Mesodermal cell (in vitro differentiated cells): ENCODE measurements at regions not wholly inside any gene's neighbourhood (a gene's known extent, or its start where the extent isn't known, plus 50 kb on each side); places are given as distances from the start of the nearest gene placed in this dataset.

Source experiments
- H3K27ac ChIP-seq: 2 replicates; pipeline ENCODE4 v1.7.0; 2013; ENCODE audit warnings: mild to moderate bottlenecking, low read depth, low read length, moderate library complexity; ENCODE audit not compliant: severe bottlenecking
- H3K36me3 ChIP-seq: 2 replicates; pipeline ENCODE4 v1.7.1; 2013; ENCODE audit warnings: mild to moderate bottlenecking, low read length, moderate library complexity; ENCODE audit not compliant: control insufficient read depth, insufficient read depth
- H3K4me1 ChIP-seq: one replicate; pipeline ENCODE4 v1.7.1; 2013; ENCODE audit warnings: mild to moderate bottlenecking, low read length; ENCODE audit not compliant: insufficient read depth, control insufficient read depth, poor library complexity, severe bottlenecking
- H3K4me3 ChIP-seq: 2 replicates; pipeline ENCODE4 v1.7.0; 2013; ENCODE audit warnings: low read length, control low read depth, mild to moderate bottlenecking; ENCODE audit not compliant: insufficient read depth, poor library complexity, severe bottlenecking; ENCODE audit errors: extremely low read depth
- H3K9me3 ChIP-seq: 2 replicates; pipeline ENCODE4 v1.7.1; 2013; ENCODE audit warnings: mild to moderate bottlenecking, low read length, moderate library complexity; ENCODE audit not compliant: control insufficient read depth
- WGBS, 2 experiments: methylation state at CpG; one replicate each; pipeline ENCODE4 v1.1.5; 2013; ENCODE audit warnings: missing lambda C conversion rate in 2 of 2; ENCODE audit not compliant: insufficient coverage in 2 of 2; 5-methylcytosine and 5-hydroxymethylcytosine counted together

DNA sequence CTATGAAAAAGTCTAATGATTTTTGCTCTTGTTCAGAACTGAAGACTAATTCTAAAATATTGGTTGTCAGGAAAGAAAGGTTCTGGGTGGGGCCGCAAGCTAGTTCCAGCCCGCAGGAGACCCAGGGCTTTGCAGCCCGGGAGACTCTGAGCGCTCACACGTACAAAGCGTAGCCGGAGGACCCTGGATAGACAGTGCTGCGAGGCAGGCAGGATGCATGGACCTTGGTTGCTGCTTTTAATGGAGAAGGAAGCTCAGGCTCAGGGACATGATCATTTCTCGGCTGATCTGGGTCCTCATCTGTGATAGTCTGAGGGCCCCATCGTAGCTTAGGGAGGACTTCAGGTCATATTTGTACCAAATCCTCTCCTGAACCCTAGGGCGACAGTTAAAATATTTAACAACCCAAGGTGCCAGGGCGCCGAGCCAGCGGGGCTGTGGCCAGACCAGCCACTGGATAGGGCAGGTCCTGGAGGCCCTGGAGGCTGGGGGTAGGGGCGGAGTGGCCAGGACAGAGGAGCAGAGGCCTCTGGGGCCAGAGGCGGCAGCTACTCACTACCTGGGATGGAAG, 70.1 kb upstream of the UNC5A start:
- 81 to 85% methylated on average over 15 to 16 of the region's 16 CpGs for WGBS, 2 experiments
- H3K27ac ChIP-seq = no peak overlapping the region

DNA sequence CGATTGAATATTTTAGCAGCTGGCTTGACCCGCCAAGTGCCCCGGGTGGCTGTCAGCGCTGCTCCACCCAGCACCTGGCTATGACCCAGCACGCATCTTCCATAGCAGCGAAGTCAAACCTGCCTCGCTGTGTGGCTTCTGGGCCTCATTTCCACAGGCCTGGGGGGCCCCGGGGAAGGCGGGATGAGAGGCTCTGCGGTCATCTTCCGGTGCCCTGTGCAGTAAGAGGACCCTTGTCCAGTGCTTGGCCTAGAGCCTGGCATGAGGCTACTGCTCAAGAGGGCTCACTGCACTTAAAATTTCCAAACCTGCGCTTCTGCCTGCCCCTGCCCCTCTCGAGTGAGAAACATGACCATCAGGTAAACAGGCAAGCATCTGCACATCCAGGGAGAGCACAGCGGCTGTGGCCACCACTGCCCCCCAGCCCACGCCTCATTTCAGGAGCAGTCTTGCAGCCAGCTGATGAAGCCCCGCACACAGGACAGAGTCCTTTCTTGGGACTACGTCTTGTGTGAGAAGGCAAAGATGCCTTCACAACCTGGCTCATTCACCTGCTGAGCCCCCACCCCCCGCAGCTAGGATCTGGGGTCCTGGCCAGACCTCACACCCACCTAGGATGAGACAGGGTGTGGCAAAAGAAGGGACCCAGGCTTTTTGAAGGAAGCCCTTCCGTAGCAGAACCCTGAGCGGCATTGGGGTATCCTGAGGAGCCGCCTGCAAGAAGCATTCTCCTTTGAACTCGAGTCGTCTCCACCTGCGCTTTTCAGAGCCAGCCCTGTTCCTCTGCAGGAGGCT, 69.5 kb upstream of the UNC5A start:
- Histone ChIP-seq H3K27ac (no peak overlapping the region), H3K36me3 (no peaks in the 10 kb centered on the region), H3K9me3 (no peaks in the 10 kb centered on the region), H3K4me1 (peaks cover 11% of the 10 kb centered on the region), H3K4me3 (no peak overlapping the region)
- WGBS, 2 experiments = 88 to 91% methylated on average over 23 of the region's 24 CpGs

More for the DNA sequence above, 70.1 kb upstream of the UNC5A start:
- H3K4me3 ChIP-seq = no peak overlapping the region
- no peaks in the 10 kb centered on the region for H3K36me3 ChIP-seq
- H3K9me3 ChIP-seq = no peaks in the 10 kb centered on the region
- H3K4me1 ChIP-seq = peaks cover 11% of the 10 kb centered on the region

DNA sequence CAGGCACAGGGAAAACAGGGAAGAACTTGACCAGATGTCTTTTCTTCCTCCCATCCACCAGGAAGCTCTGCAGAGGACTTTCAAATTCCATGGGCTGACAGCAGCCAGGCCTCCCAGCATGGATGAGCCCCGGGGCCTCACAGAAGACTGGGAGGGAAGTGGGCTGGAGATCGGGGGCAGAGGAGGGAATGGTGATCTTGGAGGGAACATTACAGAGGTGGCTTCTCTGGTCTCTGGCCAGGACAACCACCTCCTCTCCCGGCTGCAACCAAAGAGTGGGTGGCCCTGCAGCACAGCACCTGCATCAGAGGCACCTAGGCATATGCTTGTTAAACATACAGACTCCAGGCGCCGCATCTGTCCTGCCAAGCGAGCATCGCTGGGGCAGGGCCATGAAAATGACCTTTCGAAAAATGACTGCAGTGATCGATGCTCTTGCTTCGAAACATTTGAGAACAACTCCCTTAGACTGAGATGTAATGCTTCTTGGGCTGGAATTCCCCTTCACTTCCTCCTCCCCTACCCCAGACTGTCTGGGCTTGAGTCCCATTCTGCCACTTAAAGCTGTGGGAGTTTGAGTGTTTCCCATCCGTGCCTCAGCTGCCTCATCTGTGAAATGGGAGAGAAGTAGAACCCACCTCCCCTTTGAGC, 68.7 kb upstream of the UNC5A start:
- 84 to 86% methylated on average over 9 to 10 of the region's 11 CpGs for WGBS, 2 experiments
- no peaks in the 10 kb centered on the region for H3K36me3 ChIP-seq
- H3K4me1 ChIP-seq = peaks cover 11% of the 10 kb centered on the region
- no peaks in the 10 kb centered on the region for H3K9me3 ChIP-seq
- no peak overlapping the region for H3K4me3 ChIP-seq
- H3K27ac ChIP-seq = no peak overlapping the region

DNA sequence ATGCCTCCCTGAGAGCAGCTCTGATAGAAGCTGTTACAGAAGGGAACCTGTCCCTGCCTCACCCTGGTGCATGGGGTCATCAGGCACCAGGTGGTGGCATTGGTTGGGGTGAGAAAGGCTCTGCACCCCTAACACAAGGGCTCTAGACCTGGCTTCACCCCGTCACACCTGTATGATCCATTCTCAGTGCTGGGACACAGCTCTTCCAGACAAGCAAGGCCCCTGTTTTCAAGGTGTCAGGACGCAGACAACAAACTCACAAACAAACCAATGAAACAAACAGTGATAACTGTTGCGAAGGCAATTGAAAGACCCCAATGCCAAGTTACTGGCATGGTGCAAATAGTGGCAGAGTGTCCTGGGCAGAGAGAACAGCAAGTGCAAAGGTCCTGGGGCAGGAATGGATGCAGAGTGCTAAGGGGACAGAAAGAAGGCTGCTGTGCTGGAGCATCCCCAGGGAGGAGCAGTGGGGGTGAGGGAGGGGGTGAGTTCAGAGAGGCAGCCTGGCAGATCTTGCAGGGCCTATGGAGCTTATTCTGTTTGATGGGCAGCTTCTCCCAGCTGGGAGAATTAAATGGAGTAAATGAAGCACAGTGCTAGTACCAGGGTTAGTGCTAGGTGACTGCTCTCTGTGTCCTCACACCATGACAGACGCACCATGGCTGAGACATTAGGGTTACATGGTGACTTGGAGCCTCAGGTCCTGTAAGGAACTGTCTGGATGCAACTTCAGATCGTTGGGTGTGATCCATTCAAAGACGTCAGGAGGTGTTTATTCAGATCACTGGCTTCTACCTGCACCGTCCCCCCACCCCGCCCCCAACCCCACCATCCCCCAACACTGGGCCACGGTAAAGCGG, 67.9 kb upstream of the UNC5A start:
- H3K36me3 ChIP-seq = no peaks in the 10 kb centered on the region
- H3K27ac ChIP-seq = no peak overlapping the region
- H3K9me3 ChIP-seq = no peaks in the 10 kb centered on the region
- H3K4me1 ChIP-seq = peaks cover 8% of the 10 kb centered on the region
- WGBS, 2 experiments = 91 to 95% methylated on average over 2 to 4 of the region's 10 CpGs
- H3K4me3 ChIP-seq = no peak overlapping the region

DNA sequence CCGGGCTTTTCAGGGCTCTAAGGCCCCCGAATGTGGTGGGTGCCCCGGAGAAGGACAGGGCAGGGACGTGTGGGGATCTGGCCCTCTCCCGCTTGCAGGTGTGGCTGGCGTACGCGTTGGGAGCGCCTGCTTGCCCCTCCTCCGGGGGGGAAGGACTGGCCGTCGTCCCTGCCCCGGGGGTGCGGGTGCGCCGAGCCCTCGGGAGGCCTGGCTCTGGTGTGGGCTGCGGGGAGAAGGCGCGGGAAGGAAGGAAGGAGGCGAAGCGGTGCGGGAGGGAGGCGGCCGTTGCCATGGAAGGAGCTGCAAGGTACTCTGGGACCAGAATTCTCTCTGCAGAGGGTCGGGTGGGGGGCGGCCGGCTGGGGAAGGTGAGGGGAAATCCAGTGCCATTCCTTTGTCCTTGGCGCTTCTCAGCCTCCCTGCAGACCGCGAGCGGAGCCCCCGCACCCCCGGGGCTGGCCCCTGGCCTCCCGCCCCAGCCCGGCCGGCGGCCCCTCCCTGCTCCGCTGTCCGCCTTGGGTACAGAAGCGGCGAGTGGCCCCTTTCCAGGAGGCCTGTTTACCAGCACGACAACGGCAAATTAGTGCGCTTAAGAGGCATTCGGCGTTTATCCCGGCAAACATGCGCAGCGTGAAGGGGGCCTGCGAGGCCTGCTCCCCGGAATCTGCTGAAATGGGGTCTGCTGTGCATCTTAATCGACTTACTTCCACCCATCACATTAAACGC, 67.1 kb upstream of the UNC5A start:
- H3K27ac ChIP-seq = no peak overlapping the region
- H3K4me3 ChIP-seq = peak overlapping the region; percentile 31
- no peaks in the 10 kb centered on the region for H3K36me3 ChIP-seq
- no peaks in the 10 kb centered on the region for H3K9me3 ChIP-seq
- peaks cover 7% of the 10 kb centered on the region for H3K4me1 ChIP-seq
- WGBS, 2 experiments = 7 to 8% methylated on average over 36 to 49 of the region's 54 CpGs

DNA sequence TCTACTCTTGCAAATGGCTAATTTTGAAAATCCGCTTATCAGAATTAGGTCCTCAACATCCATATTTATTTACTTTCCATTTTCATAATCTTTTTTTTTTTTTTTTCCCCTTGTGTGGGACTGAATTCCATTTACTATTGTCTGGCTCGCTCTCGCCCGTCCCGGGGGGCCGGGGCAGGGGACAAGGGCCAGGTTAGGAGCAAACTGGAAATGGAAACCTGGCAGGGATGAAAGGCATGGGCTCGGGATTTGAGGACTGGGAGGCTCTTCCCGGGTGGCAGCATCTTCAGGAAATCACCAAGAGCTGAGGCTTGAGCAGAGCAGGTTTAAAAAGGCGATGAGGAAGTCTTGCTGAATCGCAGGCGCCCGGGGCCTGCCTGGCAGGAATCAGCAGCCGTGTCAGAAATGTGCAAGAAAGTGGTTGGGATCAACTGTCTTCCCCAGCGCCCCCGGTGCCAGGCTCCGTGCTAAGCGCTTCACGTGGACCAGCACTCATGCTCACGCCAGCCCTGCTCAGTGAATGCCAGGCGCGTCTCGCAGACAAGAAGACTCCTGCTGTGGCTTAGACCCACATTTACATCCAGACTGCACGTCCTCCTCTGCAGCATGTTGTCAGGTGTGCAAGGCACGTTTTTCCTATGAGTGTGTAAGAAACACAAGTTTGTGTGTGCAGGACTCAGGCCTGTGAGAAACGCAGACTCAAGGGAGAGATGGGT, 66.3 kb upstream of the UNC5A start:
- WGBS, 2 experiments = 49 to 50% methylated on average over 21 to 24 of the region's 25 CpGs
- peaks cover 7% of the 10 kb centered on the region for H3K4me1 ChIP-seq
- H3K36me3 ChIP-seq = no peaks in the 10 kb centered on the region
- H3K4me3 ChIP-seq = peak overlapping the region; percentile 31
- H3K27ac ChIP-seq = no peak overlapping the region
- H3K9me3 ChIP-seq = no peaks in the 10 kb centered on the region

DNA sequence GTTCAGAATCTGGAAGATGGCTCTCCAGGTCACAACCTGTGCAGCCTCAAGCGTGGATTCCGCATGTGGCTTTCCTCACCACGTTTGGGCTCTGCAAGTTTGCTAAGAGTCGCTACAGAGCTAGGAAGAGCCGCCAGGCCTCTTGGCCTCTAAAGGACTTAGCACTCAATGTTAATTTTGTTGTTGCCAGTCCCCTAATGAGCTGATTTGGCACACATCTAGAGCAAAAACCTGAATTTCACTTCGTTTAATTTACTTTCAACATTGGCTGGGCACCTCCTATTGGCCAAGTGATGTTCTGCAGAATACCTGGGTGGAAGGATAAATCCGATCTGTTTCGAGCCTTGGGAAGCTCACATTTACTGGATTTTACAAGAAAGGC, 65.8 kb upstream of the UNC5A start:
- H3K36me3 ChIP-seq = no peaks in the 10 kb centered on the region
- no peak overlapping the region for H3K4me3 ChIP-seq
- 57 to 59% methylated on average over 7 to 8 of the region's 8 CpGs for WGBS, 2 experiments
- no peaks in the 10 kb centered on the region for H3K9me3 ChIP-seq
- H3K4me1 ChIP-seq = peaks cover 7% of the 10 kb centered on the region
- H3K27ac ChIP-seq = no peak overlapping the region

DNA sequence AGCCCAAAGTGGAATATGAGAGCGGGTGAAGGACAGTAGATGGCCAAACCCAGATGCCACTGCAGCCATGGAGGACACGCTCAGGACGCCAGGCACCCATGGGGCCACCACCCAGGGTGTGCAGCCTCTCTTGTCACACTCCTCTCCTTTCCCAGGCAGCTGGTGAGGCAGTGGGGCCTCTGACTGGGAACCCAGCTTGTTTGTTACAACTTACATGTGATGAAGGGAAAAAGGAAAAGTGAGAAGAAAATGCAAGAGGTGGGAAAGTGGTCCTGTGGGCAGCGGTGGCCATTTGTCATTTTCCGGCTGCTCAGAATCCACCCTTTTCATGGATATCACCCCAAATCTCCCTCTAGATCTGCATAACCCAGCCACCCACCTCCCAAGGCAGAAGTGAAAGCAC, 62.7 kb upstream of the UNC5A start:
- Histone ChIP-seq H3K27ac (no peak overlapping the region), H3K9me3 (no peaks in the 10 kb centered on the region), H3K36me3 (no peaks in the 10 kb centered on the region), H3K4me1 (peaks cover 7% of the 10 kb centered on the region), H3K4me3 (no peak overlapping the region)
- WGBS, 2 experiments = 83 to 95% methylated on average over 3 to 4 of the region's 5 CpGs

DNA sequence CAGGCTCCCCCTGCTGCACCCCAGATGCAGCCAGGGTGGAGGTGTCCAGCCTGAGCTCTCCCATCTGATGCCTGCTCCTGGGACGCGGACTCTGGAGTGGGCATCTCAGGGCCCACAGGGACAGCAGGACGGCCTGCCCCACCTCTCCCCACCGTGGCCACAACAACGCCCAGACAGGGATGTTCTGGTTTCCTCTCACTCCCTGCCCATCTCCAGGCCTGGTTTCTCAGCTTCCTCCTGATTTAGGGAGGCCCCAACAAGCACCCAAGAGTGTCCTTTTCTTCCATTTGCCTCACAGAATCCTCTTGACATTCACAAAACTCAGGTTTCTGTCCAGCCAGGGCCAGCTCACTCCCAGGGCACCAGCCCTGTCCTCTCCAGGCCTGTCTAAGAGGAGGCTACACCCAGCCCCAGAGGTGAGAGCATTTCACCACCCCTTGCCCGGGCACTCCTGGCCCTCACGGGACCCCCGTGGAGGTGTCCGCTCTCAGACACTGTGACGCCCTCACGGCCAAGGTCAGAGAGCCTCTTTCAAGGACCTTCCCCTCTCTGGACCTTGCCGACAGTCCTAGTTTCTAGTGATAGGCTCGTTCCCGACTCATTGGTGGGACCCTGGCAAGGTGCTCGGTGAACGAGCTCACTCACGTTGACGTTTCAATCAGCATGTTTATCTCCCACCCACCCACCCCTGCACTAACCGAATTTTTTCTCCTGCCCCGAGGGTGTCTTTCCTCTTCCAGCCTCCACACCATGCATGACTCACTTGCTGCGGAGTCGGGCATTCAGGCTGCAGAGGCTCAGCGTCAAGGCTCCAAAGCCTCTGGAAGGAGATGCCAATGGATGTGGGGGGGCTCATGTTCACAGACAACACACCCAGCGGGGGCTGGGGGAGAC, 62.0 kb upstream of the UNC5A start:
- Histone ChIP-seq H3K36me3 (no peaks in the 10 kb centered on the region), H3K4me3 (no peak overlapping the region), H3K27ac (no peak overlapping the region), H3K4me1 (peaks cover 7% of the 10 kb centered on the region), H3K9me3 (no peaks in the 10 kb centered on the region)
- WGBS, 2 experiments = 90 to 92% methylated on average over 13 to 14 of the region's 24 CpGs
